Nucleus accumbens (tissue), 56 donors: ENCODE measurements at regions not wholly inside any gene's neighbourhood (a gene's known extent, or its start where the extent isn't known, plus 50 kb on each side); places are given as distances from the start of the nearest gene placed in this dataset.

Experiments used
- DNase-seq, 56 donors: peaks; one replicate each; lab custom pipeline; 2025; lab: John Stamatoyannopoulos, UW

- no peak for DNase-seq
These were observed 252.3 kb upstream of the KLF14 start for GRCh38 chr7:130986261-130986690.

- DNase-seq = no peak
These were observed 253.1 kb upstream of the KLF14 start for GRCh38 chr7:130987092-130987491.

GRCh38 chr7:130988443-130988842, 254.4 kb upstream of the KLF14 start:
- peak in 10 of 56 donors; percentile 14 to 62 (median 30) for DNase-seq

GRCh38 chr7:130989101-130989795, 255.2 kb upstream of the KLF14 start:
- DNase-seq = no peak

GRCh38 chr7:130990178-130990832, 256.3 kb upstream of the KLF14 start:
- DNase-seq = no peak

- no peak for DNase-seq
These were observed 259.8 kb upstream of the KLF14 start for GRCh38 chr7:130993671-130994365.

GRCh38 chr7:130994378-130995115, 260.5 kb upstream of the KLF14 start:
- peak in 40 of 56 donors; percentile 10 to 86 (median 44) for DNase-seq

GRCh38 chr7:130995252-130996081, 261.5 kb upstream of the KLF14 start:
- no peak for DNase-seq

- DNase-seq = no peak
These were observed 262.3 kb upstream of the KLF14 start for GRCh38 chr7:130996205-130996832.

GRCh38 chr7:130996833-130997231, 262.8 kb upstream of the KLF14 start:
- DNase-seq = peak in 2 of 56 donors; percentile 20 to 25

- no peak for DNase-seq
These were observed 265.1 kb upstream of the KLF14 start for GRCh38 chr7:130998993-130999602.

GRCh38 chr7:130999926-131000325, 265.9 kb upstream of the KLF14 start:
- DNase-seq = no peak

- no peak for DNase-seq
These were observed 266.4 kb upstream of the KLF14 start for GRCh38 chr7:131000389-131000788.

- DNase-seq = no peak
These were observed 266.9 kb upstream of the KLF14 start for GRCh38 chr7:131000873-131001272.

- DNase-seq = no peak
These were observed 268.6 kb upstream of the KLF14 start for GRCh38 chr7:131002600-131002999.

- DNase-seq = no peak
These were observed 269.6 kb upstream of the KLF14 start for GRCh38 chr7:131003634-131004033.

- DNase-seq = no peak
These were observed 270.4 kb upstream of the KLF14 start for GRCh38 chr7:131004371-131004770.

- peak in 37 of 56 donors; percentile 16 to 72 (median 40) for DNase-seq
These were observed 273.7 kb upstream of the KLF14 start for GRCh38 chr7:131007439-131008330.
